NCI-H526 (cell line): ENCODE measurements at regions not wholly inside any gene's neighbourhood (a gene's known extent, or its start where the extent isn't known, plus 50 kb on each side); places are given as distances from the start of the nearest gene placed in this dataset.
A peak's percentile ranks its signal among the peaks of the same experiment; 100 is the strongest.

ENCODE experiments used
- DNase-seq, 2 experiments: peaks; one replicate each; lab custom pipeline; 2025; lab: John Stamatoyannopoulos, UW

- no peak for DNase-seq
These were observed 236.9 kb upstream of the PRR20A start for GRCh38 chr13:56903710-56904282.

GRCh38 chr13:56906909-56907308 lies 233.8 kb upstream of the PRR20A start:
- DNase-seq: no peak

- DNase-seq: no peak
These were observed 233.0 kb upstream of the PRR20A start for GRCh38 chr13:56907766-56908165.

GRCh38 chr13:56909896-56910600 lies 230.7 kb upstream of the PRR20A start:
- DNase-seq: peak; percentile 31 to 80

GRCh38 chr13:56917966-56918365 lies 222.8 kb upstream of the PRR20A start:
- no peak for DNase-seq

- DNase-seq: no peak
These were observed 217.0 kb upstream of the PRR20A start for GRCh38 chr13:56923626-56924140.

- DNase-seq: no peak
These were observed 216.3 kb upstream of the PRR20A start for GRCh38 chr13:56924401-56924800.

- no peak for DNase-seq
These were observed 208.6 kb upstream of the PRR20A start for GRCh38 chr13:56932104-56932503.

- DNase-seq: no peak
These were observed 186.8 kb upstream of the PRR20A start for GRCh38 chr13:56953965-56954364.

- DNase-seq: no peak
These were observed 165.1 kb upstream of the PRR20A start for GRCh38 chr13:56975647-56976046.

- DNase-seq: no peak
These were observed 159.9 kb upstream of the PRR20A start for GRCh38 chr13:56980856-56981255.

GRCh38 chr13:56986121-56986520 lies 154.6 kb upstream of the PRR20A start:
- DNase-seq: no peak

GRCh38 chr13:56988543-56988942 lies 152.2 kb upstream of the PRR20A start:
- no peak for DNase-seq

GRCh38 chr13:57003682-57004081 lies 137.0 kb upstream of the PRR20A start:
- no peak for DNase-seq

- DNase-seq: no peak
These were observed 123.4 kb upstream of the PRR20A start for GRCh38 chr13:57017357-57017756.

- no peak for DNase-seq
These were observed 121.8 kb upstream of the PRR20A start for GRCh38 chr13:57018915-57019314.

GRCh38 chr13:57030671-57031070 lies 110.0 kb upstream of the PRR20A start:
- DNase-seq: peak; percentile 4 to 25

GRCh38 chr13:57036290-57036689 lies 104.4 kb upstream of the PRR20A start:
- DNase-seq: no peak

GRCh38 chr13:57044910-57045309 lies 95.8 kb upstream of the PRR20A start:
- DNase-seq: no peak

GRCh38 chr13:57045826-57046546 lies 94.7 kb upstream of the PRR20A start:
- peak in 1 of 2 experiments; percentile 13 for DNase-seq

- DNase-seq: no peak
These were observed 84.0 kb upstream of the PRR20A start for GRCh38 chr13:57056601-57057180.

GRCh38 chr13:57063007-57063406 lies 77.7 kb upstream of the PRR20A start:
- DNase-seq: no peak

GRCh38 chr13:57073983-57074382 lies 66.7 kb upstream of the PRR20A start:
- DNase-seq: no peak
